HUES48 (cell line): ENCODE measurements at regions not wholly inside any gene's neighbourhood (a gene's known extent, or its start where the extent isn't known, plus 50 kb on each side); places are given as distances from the start of the nearest gene placed in this dataset.

Experiments
- H3K27ac ChIP-seq: one replicate; pipeline ENCODE4 v1.7.0; 2013; ENCODE audit warnings: low read depth, low read length, inconsistent platforms
- H3K27me3 ChIP-seq: 2 replicates; pipeline ENCODE4 v1.6.1; 2013; ENCODE audit warnings: mild to moderate bottlenecking, low read length; ENCODE audit not compliant: control insufficient read depth, insufficient read depth
- H3K36me3 ChIP-seq: 2 replicates; pipeline ENCODE4 v1.6.1; 2013; ENCODE audit warnings: low read length; ENCODE audit not compliant: control insufficient read depth, insufficient read depth
- H3K4me1 ChIP-seq: 2 replicates; pipeline ENCODE4 v1.6.1; 2013; ENCODE audit warnings: mild to moderate bottlenecking, low read length; ENCODE audit not compliant: control insufficient read depth, insufficient read depth
- H3K4me3 ChIP-seq: 2 replicates; pipeline ENCODE4 v1.5.1; 2013; ENCODE audit warnings: mild to moderate bottlenecking, low read depth, low read length
- H3K9ac ChIP-seq: 2 replicates; pipeline ENCODE4 v1.6.1; 2013; ENCODE audit warnings: mild to moderate bottlenecking, low read depth, low read length, moderate library complexity
- H3K9me3 ChIP-seq: 2 replicates; pipeline ENCODE4 v1.6.1; 2013; ENCODE audit warnings: low read length; ENCODE audit not compliant: control insufficient read depth, insufficient read depth

GRCh38 chr4:16377887-16378286 lies 151.6 kb upstream of the TAPT1 start:
- Histone ChIP-seq H3K36me3 (no peaks in the 10 kb centered on the region), H3K27ac (no peak overlapping the region), H3K27me3 (no peaks in the 10 kb centered on the region), H3K9ac (no peak overlapping the region), H3K4me3 (no peak overlapping the region), H3K9me3 (no peaks in the 10 kb centered on the region), H3K4me1 (peaks cover 6% of the 10 kb centered on the region; the same call in 1 of the 2 replicates)

DNA sequence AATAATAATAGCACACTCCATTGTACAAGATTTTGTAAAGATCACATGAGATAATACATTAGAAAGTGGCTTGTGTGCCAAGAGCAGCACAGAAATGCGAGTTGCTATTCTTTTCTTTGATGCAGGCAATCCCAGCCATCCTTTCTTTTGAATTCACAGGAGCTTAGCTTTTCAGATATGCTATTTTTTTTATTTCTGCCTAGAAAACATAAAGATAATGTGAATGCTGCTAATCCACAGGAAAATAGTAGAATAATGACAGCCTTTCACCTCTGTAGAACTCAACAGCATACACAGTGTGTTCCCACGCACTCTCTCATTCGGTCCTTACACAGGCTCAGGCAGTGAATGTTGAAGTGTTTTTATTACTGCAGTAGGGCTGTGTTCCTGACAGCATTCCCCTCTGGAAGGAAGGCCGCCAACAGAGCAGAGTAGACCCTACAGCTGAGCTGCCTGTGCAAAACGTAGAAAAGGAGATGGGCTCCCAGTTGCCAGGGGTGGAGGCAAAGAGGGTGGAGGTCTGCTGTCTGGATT lies 138.8 kb upstream of the TAPT1 start:
- no peaks in the 10 kb centered on the region for H3K36me3 ChIP-seq
- no peak overlapping the region for H3K27ac ChIP-seq
- no peaks in the 10 kb centered on the region for H3K9me3 ChIP-seq
- H3K4me1 ChIP-seq = no peaks in the 10 kb centered on the region
- no peaks in the 10 kb centered on the region for H3K27me3 ChIP-seq
- no peak overlapping the region for H3K4me3 ChIP-seq
- no peak overlapping the region for H3K9ac ChIP-seq

DNA sequence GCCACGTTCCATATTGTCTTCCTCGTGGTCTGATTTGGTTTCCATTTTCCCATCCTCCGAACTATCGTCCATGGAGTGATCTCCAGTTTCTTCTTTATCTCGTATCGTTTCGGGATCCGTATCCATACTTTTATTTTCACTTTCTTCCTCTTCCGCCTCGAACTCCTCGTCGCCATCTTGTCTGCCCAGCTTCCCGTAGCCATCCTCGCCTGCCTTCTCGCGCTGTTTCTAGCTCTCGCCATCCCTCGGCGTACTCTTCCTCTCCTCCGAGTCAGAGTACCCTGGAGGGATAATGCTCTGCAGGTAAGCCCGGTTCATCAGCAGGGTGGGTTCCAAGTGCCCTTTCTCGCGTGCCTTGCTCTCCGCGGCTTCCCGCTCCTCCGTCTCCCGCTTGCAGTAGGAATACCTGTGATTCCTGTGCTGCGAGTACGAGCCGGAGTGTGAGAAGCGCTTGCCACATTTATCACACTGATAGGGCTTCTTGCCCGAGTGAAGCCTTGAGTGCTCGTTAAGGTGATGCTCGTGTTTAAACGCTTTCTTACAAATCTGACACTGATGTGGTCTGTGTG lies 134.5 kb upstream of the TAPT1 start:
- Histone ChIP-seq H3K4me3 (no peak overlapping the region), H3K9ac (no peak overlapping the region), H3K9me3 (no peaks in the 10 kb centered on the region), H3K4me1 (no peaks in the 10 kb centered on the region), H3K27me3 (no peaks in the 10 kb centered on the region), H3K27ac (no peak overlapping the region), H3K36me3 (no peaks in the 10 kb centered on the region)

DNA sequence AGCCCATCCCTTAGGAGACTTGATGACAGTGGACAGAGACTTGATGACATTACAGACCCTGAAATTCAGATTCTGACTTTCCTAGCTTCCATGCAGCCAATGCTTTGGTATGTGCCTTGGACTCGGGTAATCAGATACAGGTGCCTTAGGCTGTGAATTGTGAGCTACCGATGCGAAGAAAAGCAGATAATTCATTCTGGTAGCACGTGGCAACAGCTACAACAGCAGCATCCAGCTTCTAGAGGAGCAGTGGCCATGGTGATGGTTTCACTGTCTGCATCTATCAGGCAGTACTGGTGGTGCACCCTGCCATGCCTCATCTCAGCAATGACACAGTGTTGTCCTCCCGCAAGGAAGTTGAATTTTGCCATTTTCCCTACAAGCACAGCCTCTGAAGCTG lies 126.9 kb upstream of the TAPT1 start:
- no peak overlapping the region for H3K4me3 ChIP-seq
- no peak overlapping the region for H3K27ac ChIP-seq
- H3K9ac ChIP-seq = no peak overlapping the region
- no peaks in the 10 kb centered on the region for H3K9me3 ChIP-seq
- no peaks in the 10 kb centered on the region for H3K36me3 ChIP-seq
- no peaks in the 10 kb centered on the region for H3K27me3 ChIP-seq
- peaks cover 11% of the 10 kb centered on the region for H3K4me1 ChIP-seq

DNA sequence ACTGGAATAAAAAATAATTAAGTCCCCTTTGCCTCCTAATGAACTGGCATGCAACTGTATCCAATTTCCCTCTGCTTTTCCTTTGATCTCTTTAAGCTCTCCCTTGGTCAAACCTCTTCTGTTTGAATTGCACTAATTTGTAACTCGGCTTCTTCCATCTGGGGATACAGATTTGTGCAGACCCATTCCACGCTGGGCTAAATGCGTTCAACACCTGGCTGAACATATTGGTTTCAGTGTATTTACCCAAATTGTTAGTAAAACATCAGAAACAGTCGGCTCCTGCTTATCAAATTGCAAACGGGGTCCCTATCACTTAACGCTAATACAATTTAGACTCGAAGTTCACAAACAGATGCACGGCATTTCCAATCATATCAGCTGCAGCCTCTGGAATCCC lies 124.9 kb upstream of the TAPT1 start:
- Histone ChIP-seq H3K36me3 (no peaks in the 10 kb centered on the region), H3K27ac (no peak overlapping the region), H3K4me1 (peaks cover 11% of the 10 kb centered on the region), H3K9me3 (no peaks in the 10 kb centered on the region), H3K9ac (no peak overlapping the region), H3K27me3 (no peaks in the 10 kb centered on the region), H3K4me3 (no peak overlapping the region)

DNA sequence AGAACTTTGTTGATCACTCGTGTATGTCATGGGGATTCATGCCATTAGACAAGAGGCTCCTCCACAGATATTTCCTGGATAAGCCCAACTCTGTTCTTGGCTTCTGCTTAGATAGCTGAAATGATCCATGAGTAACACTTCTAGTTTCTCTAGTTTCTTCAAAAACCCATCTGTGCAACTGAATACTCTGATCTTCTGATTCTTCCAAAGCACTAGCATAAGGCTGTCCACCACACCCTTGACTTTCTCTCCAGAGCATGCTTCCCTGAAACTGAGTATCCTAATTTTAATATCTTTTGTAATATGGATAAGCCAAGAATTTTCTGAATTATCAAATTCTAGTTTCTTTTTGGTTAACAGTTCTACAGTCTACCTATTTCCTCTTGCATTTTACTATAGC lies 118.6 kb upstream of the TAPT1 start:
- H3K36me3 ChIP-seq = no peaks in the 10 kb centered on the region
- no peak overlapping the region for H3K27ac ChIP-seq

GRCh38 chr4:16337936-16338335 lies 111.7 kb upstream of the TAPT1 start:
- H3K9me3 ChIP-seq = no peaks in the 10 kb centered on the region
- no peaks in the 10 kb centered on the region for H3K4me1 ChIP-seq
- H3K27ac ChIP-seq = no peak overlapping the region
- H3K36me3 ChIP-seq = no peaks in the 10 kb centered on the region
- H3K27me3 ChIP-seq = no peaks in the 10 kb centered on the region
- no peak overlapping the region for H3K9ac ChIP-seq
- no peak overlapping the region for H3K4me3 ChIP-seq

More for the DNA sequence above, 118.6 kb upstream of the TAPT1 start:
- Histone ChIP-seq H3K4me1 (no peaks in the 10 kb centered on the region), H3K27me3 (no peaks in the 10 kb centered on the region), H3K4me3 (no peak overlapping the region), H3K9ac (no peak overlapping the region), H3K9me3 (no peaks in the 10 kb centered on the region)

DNA sequence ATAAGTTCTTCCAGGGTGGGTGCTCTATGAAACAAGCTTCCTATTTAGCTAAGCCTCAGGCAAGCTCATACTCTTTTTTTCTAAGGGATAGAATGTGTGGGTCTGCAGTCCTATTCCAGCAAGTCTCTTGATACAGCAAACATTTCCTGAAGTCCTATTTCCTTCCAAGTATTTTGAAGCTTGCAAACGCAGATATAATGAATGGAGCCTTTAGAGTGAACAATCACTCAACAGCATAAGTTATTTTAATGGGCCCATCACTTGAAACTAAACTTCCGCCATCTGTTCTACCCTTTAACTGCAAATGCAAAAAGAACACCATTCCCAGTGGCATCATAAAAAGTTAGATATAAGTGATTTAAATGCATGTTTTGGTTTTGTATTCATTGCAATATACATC lies 108.3 kb upstream of the TAPT1 start:
- no peak overlapping the region for H3K9ac ChIP-seq
- no peaks in the 10 kb centered on the region for H3K4me1 ChIP-seq
- no peak overlapping the region for H3K4me3 ChIP-seq
- no peaks in the 10 kb centered on the region for H3K9me3 ChIP-seq
- no peaks in the 10 kb centered on the region for H3K36me3 ChIP-seq
- H3K27ac ChIP-seq = no peak overlapping the region
- no peaks in the 10 kb centered on the region for H3K27me3 ChIP-seq

GRCh38 chr4:16329797-16330134 lies 103.5 kb upstream of the TAPT1 start:
- no peaks in the 10 kb centered on the region for H3K27me3 ChIP-seq

GRCh38 chr4:16329125-16329796 lies 103.0 kb upstream of the TAPT1 start:
- no peak overlapping the region for H3K9ac ChIP-seq
- no peaks in the 10 kb centered on the region for H3K9me3 ChIP-seq
- H3K4me1 ChIP-seq = no peaks in the 10 kb centered on the region
- H3K4me3 ChIP-seq = no peak overlapping the region
- no peak overlapping the region for H3K27ac ChIP-seq
- H3K27me3 ChIP-seq = no peaks in the 10 kb centered on the region
- no peaks in the 10 kb centered on the region for H3K36me3 ChIP-seq

More at GRCh38 chr4:16329797-16330134, 103.5 kb upstream of the TAPT1 start:
- Histone ChIP-seq H3K9me3 (no peaks in the 10 kb centered on the region), H3K9ac (no peak overlapping the region), H3K27ac (no peak overlapping the region), H3K36me3 (no peaks in the 10 kb centered on the region), H3K4me1 (no peaks in the 10 kb centered on the region), H3K4me3 (no peak overlapping the region)

DNA sequence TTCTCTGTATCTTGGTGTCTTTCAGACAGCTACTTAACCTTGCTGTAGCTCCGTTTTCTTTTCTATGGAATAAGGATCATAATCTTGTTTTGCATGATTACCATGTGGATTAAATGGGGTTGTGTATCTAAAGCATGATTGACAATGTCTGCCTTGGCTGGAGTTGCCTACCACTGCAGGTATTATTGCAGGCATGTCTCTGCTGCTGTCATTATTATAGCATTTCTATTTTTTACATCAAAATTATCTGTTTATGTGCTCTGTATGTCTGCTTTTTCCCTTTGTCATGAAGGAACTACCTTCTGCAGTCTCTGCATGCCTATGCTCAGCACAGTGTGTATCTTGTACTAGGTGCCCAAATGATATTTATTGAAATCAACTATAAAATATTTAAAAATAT lies 95.9 kb upstream of the TAPT1 start:
- no peak overlapping the region for H3K27ac ChIP-seq
- H3K9me3 ChIP-seq = peaks cover 3% of the 10 kb centered on the region; the same call in 1 of the 2 replicates
- peaks cover 11% of the 10 kb centered on the region for H3K4me1 ChIP-seq
- no peak overlapping the region for H3K4me3 ChIP-seq
- no peaks in the 10 kb centered on the region for H3K27me3 ChIP-seq
- no peaks in the 10 kb centered on the region for H3K36me3 ChIP-seq
- no peak overlapping the region for H3K9ac ChIP-seq
